MCF 10A (cell line): ENCODE measurements at regions not wholly inside any gene's neighbourhood (a gene's known extent, or its start where the extent isn't known, plus 50 kb on each side); places are given as distances from the start of the nearest gene placed in this dataset.

ENCODE experiments used
- BruUV-seq: library from RNA; stranded (reverse); fragments of 400-500 nt; replicated peaks from 2 replicates; lab custom pipeline; 2021; lab: Mats Ljungman, UMichigan
- CTCF ChIA-PET: fragments of 300-600 bp; sonication (Branson Sonifier 250); formaldehyde crosslinking; extraction: SDS; loops from one replicate; lab custom pipeline; 2021; ENCODE audit warnings: antibody characterized with exemption, inconsistent platforms; lab: Yijun Ruan, JAX
- POLR2A ChIA-PET: fragments of 300-600, 350-650 bp; sonication (Branson Sonifier 250); formaldehyde crosslinking; extraction: SDS; loops from one replicate; lab custom pipeline; 2020; ENCODE audit warnings: antibody characterized with exemption, inconsistent platforms; lab: Yijun Ruan, JAX
- DNase-seq: peaks from one replicate; pipeline ENCODE4 v3.0.0-alpha.2; 2018; ENCODE audit not compliant: unreplicated experiment
- H3K27ac Mint-ChIP-seq: one replicate; pipeline ENCODE4 v1.8.0; 2022; ENCODE audit warnings: mild to moderate bottlenecking, low read depth, mixed read lengths; ENCODE audit not compliant: unreplicated experiment
- H3K27me3 Mint-ChIP-seq: one replicate; pipeline ENCODE4 v1.8.0; 2022; ENCODE audit warnings: mixed read lengths; ENCODE audit not compliant: insufficient read depth, unreplicated experiment
- H3K36me3 Mint-ChIP-seq: one replicate; pipeline ENCODE4 v1.8.0; 2022; ENCODE audit warnings: mild to moderate bottlenecking, moderate library complexity, mixed read lengths; ENCODE audit not compliant: insufficient read depth, unreplicated experiment
- H3K4me1 Mint-ChIP-seq: one replicate; pipeline ENCODE4 v1.8.0; 2022; ENCODE audit warnings: mixed read lengths; ENCODE audit not compliant: insufficient read depth, unreplicated experiment
- H3K4me3 Mint-ChIP-seq: one replicate; pipeline ENCODE4 v1.8.0; 2022; ENCODE audit warnings: mild to moderate bottlenecking, moderate library complexity, mixed read lengths; ENCODE audit not compliant: unreplicated experiment
- H3K9me3 Mint-ChIP-seq: one replicate; pipeline ENCODE4 v1.8.0; 2022; ENCODE audit warnings: mixed read lengths; ENCODE audit not compliant: unreplicated experiment
- intact Hi-C: fragments of 100-400 bp; cut with micrococcal nuclease; formaldehyde crosslinking; loops from 2 replicates; pipeline ENCODE4 v1.14.1; 2022
- TF ChIP-seq, protein P1 (sequence below): fragments of 200-600 bp; IDR thresholded peaks from one replicate; pipeline ENCODE4 v1.8.0; 2022; ENCODE audit warnings: antibody characterized with exemption, mild to moderate bottlenecking; ENCODE audit not compliant: unreplicated experiment

DNA sequence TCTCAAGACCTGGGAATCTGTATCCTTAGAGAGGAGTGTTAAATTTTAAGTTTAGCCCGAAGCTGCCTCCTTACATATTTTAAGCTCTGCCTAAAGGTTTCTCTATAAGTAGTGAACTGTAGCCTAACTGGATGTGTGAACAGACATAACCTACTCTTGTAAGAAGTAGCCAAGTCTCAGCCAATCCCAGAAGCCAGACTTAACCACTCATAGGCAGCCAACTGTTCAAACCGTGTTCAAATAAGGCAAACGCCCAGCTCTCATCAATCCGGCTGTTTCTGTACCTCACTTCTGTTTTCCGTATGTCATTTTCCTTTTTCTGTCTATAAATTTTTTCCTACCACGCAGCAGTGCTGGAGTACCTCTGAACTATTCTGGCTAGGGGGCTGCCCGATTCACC lies 58.7 kb upstream of the HRH2 start:
- Mint-ChIP-seq H3K36me3 (no peaks in the 10 kb centered on the region), H3K27me3 (peaks cover 24% of the 10 kb centered on the region), H3K4me3 (no peak overlapping the region), H3K9me3 (peaks cover 17% of the 10 kb centered on the region), H3K27ac (no peak overlapping the region), H3K4me1 (no peaks in the 10 kb centered on the region)
- ChIA-PET POLR2A (no interaction called here), CTCF (interaction anchor here (1.3 kb wide), 1 partner anchor 134 kb away, joined by 3 read pairs; no protein-coding TSS in a partner anchor)
- TF ChIP-seq, protein P1, sequence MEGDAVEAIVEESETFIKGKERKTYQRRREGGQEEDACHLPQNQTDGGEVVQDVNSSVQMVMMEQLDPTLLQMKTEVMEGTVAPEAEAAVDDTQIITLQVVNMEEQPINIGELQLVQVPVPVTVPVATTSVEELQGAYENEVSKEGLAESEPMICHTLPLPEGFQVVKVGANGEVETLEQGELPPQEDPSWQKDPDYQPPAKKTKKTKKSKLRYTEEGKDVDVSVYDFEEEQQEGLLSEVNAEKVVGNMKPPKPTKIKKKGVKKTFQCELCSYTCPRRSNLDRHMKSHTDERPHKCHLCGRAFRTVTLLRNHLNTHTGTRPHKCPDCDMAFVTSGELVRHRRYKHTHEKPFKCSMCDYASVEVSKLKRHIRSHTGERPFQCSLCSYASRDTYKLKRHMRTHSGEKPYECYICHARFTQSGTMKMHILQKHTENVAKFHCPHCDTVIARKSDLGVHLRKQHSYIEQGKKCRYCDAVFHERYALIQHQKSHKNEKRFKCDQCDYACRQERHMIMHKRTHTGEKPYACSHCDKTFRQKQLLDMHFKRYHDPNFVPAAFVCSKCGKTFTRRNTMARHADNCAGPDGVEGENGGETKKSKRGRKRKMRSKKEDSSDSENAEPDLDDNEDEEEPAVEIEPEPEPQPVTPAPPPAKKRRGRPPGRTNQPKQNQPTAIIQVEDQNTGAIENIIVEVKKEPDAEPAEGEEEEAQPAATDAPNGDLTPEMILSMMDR = no peak
- no peak for DNase-seq
- intact Hi-C loops = no loop called here
- BruUV-seq = no TSS peak

GRCh38 chr5:175603987-175604739 lies 53.7 kb upstream of the HRH2 start:
- Mint-ChIP-seq H3K36me3 (no peaks in the 10 kb centered on the region), H3K27ac (no peak overlapping the region), H3K4me3 (no peak overlapping the region), H3K4me1 (no peaks in the 10 kb centered on the region), H3K27me3 (peaks cover 35% of the 10 kb centered on the region), H3K9me3 (no peaks in the 10 kb centered on the region)
- no TSS peak for BruUV-seq
- POLR2A ChIA-PET = interaction anchor here (0.7 kb wide), 1 partner anchor 9 kb away, joined by 4 read pairs; no protein-coding TSS in a partner anchor
- TF ChIP-seq, protein P1 = no peak
- intact Hi-C loops = no loop called here
- CTCF ChIA-PET = interaction anchor here (0.9 to 1.7 kb wide), 3 partner anchors 70 to 694 kb away, joined by 3 to 8 read pairs (median 3); no protein-coding TSS in a partner anchor
- DNase-seq = no peak

GRCh38 chr5:175606409-175606808 lies 51.5 kb upstream of the HRH2 start:
- ChIA-PET POLR2A (no interaction called here), CTCF (interaction anchor here (1.1 kb wide), 1 partner anchor 67 kb away, joined by 4 read pairs; no protein-coding TSS in a partner anchor)
- no TSS peak for BruUV-seq
- no peaks in the 10 kb centered on the region for H3K4me1 Mint-ChIP-seq
- intact Hi-C loops = no loop called here
- H3K4me3 Mint-ChIP-seq = no peak overlapping the region
- no peaks in the 10 kb centered on the region for H3K36me3 Mint-ChIP-seq
- TF ChIP-seq, protein P1 = no peak
- no peak overlapping the region for H3K27ac Mint-ChIP-seq
- H3K9me3 Mint-ChIP-seq = no peaks in the 10 kb centered on the region
- peaks cover 53% of the 10 kb centered on the region for H3K27me3 Mint-ChIP-seq
- no peak for DNase-seq
